NCI-H1436 (cell line): ENCODE measurements at regions not wholly inside any gene's neighbourhood (a gene's known extent, or its start where the extent isn't known, plus 50 kb on each side); places are given as distances from the start of the nearest gene placed in this dataset.
A peak's percentile ranks its signal among the peaks of the same experiment; 100 is the strongest.
"Not testable (repeated sequence)": the region's sequence is repeated elsewhere in the genome, so short reads cannot be mapped to it uniquely, and the experiment has no call there.

Experiments
- DNase-seq: peaks from one replicate; lab custom pipeline; 2025; lab: John Stamatoyannopoulos, UW

DNA sequence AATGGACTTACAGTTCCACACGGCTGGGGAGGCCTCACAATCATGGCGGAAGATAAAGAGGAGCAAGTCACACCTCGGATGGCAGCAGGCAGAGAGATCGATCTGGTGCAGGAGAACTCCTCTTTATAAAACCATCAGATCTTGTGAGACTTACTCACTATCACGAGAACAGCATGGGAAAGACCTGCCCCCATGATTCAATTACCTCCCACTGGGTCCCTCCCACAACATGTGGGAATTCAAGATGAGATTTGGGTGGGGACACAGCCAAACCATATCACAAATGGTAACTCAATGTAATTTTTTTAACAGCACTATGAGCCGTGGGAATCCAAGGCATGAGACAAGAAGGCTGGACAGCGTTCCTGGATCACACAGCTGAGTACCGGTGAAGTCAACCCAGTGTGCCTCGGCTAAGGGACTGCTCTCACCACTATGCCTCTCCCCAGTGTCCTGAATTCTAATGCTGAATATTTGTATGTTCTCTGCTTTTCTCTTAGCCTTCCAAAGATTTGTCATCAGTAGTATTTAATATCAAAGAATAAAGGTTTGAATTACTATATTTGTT lies 84.3 kb downstream of the IRS2 start:
- not testable (repeated sequence) for DNase-seq

DNA sequence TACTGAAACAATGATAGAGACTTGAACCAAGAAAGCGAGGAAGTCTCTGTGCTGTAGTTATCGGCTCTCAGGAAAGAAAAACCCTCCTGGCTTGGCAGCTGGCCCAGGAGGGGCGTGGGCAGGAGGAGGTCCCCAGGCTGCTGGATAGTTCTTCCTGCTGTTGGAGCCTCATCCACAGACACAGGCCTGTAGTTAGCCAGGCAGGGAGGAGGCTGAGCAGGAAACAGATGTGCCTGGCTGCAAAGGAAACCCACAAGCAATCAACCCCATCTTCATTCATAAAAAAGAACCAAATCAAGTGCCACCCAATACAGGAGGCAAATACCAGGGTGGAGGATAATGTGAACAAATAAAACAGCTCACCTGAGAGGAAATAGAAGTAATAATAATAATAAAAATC lies 86.2 kb downstream of the IRS2 start:
- peak; percentile 74 for DNase-seq

DNA sequence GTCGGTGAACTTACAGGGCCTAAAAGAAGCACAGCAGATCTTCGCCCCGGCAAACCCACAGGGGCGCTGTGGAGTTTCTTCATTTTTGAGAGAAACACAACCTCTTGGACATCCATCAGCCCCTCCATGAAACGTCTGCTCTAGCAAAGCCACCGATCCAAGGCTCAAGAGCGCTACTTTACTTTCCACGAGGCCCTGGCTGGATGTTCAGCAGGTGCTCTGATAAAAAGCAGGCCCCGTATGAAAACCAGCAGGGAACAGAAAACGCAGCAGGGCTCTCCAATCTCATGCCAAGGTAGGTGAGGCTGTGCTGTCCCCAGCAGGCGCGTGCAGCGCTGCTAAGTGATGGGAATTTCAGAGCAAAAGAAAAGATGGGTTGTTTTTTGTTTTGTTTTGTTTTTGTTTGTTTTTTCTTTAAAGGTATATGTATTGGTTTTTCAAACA lies 86.7 kb downstream of the IRS2 start:
- no peak for DNase-seq

DNA sequence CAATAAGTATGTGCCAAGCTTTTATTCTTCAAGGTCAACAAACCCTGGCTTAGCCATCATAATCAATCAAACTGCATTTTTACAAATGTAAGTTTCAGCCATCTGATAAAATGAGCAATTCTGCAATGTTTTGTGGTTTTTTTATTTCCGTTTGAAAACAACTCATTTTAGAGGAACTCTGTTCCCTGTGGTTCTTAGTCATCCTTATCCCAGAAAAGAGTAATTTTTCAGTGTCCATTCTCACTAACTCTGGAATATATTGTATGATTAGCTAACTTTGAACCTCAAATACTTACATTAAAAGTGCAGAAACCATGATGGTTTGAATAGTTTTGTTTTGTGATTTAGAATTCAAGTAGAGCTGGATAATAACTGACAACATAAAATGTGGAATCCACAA lies 87.6 kb downstream of the IRS2 start:
- DNase-seq = no peak

DNA sequence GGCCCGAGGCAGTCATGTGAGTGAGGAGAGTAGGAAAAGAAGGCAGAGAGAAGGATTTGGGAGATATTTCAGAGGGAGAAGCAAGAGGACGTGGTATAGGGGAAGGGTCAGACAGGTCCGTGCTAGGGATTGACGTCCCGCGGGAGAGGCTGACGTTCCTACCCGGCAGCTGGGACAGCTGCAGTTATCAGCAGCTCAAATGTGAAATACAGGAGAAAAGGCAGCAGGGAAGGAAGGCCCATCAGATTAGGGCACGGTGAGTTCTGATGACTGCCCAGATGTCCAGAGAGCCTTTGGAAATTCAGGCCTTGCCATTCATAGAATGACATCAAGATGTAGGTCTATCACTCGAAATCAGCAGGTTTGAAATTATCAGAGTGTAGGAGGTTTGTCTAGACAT lies 88.4 kb downstream of the IRS2 start:
- DNase-seq = no peak

DNA sequence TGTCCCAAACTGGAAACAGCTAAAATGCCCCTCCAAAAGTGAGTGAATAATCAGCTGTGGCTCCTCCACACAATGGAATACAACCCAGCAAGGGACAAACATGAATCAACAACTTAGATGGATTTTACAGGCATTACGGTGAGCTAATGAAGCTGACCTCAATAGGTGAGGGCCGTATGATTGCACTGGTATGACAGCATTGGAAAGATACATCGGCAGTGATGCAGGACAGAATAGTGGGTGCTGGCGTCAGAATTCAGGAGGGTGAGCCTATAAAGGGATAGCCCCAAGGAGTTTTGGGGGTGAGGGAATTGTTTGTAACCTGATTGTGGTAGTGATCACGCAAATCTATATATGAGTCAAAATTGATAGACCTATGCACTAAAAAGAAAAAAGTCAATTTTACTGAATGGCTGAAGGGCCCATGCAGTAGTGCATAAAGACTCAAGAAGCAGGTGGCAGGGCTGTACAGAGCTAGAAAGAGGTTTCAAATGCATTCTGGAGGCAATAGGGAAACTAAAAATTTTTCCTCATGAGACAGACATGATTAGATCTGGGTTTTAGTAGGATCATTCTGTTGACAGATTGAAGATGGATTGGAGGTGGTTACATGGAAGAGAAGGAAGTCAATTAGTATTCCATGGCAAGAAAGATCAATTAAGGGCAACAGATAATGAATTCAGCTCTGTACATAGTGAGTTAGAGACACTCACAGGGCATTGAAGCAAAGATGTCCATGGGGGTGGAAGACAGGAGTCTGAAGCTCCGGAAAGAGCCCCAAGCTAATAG lies 90.8 kb downstream of the IRS2 start:
- DNase-seq = no peak

DNA sequence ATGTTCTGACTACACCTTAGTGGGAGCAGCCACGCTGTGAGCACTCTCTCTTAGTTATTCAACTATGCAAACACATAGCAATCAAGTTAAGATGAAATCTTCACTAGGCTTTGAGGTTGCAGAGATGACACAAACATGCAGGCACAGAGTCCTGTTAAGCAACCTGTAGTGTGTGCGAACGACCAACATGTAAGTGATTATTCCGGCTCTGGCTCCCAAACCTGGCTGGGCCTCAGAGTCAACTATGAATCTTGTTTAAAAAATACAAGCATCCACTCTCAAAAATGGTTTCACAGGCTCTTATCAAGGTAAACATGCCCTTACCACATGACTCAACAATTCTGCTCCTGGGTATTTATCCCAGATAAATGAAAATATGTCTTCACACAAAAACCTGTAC lies 91.4 kb downstream of the IRS2 start:
- DNase-seq = no peak

DNA sequence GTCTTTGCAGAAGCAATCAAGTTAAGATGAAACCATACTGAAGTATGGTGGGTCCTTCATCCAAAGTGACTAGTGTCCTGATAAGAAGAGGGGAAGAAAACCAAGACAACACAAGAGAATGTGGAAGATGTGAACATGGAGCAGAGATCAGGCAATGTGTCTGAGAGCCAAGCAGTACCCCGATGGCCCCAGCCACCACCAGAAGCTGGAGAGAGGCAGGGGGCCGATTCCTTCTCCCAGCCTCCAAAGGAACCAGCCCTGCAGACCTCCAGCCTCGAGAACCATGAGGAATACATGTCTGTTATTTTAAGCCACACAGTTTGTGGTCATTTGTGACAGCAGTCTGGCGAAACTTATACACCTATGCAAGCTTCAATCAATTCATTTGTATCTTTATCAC lies 93.2 kb downstream of the IRS2 start:
- no peak for DNase-seq

DNA sequence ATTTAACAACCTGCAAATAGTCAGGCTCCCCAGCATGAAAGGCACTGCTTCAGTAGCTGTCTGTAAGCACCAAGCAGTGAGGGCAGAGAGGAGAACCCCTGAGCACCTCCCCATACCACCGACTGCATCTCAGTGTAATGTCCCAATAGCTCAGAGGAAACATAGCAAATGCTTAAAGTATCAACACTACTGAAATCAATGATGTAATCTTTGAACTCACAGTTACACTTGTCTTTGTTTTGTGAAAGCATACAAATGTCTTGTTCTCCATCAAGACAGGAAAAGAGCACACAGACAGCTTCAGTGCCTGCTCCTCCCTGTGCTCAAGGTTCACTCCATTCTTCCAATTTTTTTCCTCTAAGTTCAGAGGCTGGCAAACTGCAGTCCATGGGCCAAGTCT lies 94.7 kb downstream of the IRS2 start:
- no peak for DNase-seq

DNA sequence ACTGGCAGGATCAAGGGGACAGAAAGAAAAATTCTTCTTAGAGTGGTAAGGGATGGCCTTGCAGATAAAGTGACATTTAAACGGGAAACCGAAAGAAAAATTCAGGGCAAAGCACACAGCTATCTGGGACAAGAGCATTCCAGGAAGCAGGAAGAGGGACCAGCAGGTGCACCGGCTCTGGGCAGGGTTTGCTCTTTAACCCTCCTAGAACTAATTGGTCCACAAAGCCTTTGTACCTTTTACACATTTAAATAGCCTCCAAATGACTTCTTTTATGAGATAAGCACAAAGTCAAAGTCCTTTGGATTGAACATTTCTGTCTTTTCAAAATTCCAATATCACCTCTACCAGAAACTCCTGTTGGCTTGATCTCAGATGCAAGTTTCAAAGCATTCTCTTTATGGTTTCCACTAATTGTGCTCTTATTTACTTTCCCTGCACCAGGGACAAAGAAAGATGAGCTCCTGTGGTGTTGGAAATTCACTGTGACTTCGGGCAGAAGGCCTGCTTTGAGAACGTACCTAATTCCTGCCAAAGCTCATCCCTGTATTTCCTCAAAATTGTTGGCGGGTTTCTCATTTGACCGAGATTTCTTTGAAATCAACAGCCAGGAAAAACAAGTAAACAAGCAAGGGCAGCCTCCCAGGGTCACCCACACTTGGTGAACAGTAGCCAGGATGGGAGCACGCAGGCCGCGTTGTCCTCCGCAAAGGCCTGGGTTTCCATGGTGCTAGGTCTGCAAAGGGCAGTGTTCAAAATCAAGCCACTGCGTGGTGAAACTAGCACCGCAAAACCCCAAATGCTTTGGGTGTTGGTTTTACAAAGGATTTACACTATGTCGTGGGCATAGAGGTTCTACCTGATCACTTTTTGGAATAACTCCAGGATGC lies 98.6 kb downstream of the IRS2 start:
- no peak for DNase-seq

DNA sequence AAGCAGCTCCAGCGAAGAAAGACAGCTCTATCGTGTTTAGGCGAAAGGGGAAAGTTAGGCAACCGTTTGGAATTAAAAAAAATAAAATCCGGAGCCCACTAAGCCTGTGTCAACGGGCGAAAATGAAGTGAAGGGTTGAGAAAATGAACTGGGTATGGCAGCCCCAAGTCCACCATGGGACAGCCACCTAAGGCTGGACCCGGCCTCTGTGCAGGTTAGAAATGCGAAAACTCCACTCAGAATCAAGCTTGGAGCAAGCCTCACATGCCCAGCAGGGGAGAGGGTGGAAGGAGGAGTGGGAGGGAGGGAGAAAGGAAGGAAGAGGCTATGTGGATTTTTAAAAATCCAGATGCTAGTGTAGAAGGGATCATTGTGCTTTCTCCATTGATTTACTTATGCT lies 101.2 kb downstream of the IRS2 start:
- DNase-seq = no peak

DNA sequence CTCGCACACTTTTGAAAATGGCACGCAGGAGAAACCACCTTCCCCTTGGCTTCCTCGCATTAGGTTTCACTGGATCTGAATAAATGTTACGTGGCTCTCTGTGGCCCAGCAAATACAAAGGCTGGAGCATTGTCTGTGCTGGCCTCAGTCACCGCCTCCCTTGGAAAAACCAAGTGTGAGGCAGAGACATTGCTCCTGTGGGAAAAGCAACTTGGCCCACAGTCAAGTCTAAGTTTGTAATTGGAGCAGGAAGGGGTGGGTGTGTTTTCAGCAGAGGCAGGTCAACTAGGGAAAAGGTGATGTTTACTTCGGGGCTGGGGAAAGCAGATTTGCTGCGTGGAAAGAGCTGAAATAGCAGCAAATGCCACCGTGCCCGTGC lies 101.6 kb downstream of the IRS2 start:
- DNase-seq = no peak

DNA sequence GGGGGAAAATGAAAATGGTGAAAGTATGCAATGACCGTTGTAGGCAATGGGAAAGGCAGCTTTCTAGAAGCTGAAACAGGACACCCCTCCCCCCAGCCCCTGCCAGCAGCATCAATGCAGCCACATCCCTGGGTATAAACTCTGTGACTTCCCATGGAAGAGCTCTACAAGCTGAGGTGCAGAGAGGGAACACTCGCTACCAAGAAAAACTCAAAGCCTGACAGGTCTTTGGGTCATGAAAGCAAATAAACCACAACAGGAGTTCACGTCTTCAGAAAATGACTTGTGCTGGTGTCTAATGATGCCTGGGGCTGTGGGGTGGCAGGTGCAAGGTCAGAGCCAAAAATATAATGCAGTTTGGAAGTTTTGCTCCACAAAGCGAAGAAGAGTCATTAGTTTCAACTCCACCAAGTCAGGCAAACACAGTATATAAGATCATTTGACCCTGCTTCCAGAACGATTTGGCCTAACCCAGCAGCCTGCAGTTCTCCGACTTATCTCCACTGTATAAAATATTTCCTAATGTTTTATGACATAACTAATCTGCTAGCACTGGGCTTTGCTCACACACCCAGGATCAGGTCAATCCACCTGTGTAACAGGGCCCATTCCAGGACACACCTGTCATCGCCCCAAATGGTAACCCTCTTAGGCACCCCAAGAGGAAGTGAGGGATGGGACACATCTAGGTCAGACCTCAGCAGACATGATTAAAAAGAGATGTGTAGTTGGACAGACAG lies 102.1 kb downstream of the IRS2 start:
- no peak for DNase-seq

DNA sequence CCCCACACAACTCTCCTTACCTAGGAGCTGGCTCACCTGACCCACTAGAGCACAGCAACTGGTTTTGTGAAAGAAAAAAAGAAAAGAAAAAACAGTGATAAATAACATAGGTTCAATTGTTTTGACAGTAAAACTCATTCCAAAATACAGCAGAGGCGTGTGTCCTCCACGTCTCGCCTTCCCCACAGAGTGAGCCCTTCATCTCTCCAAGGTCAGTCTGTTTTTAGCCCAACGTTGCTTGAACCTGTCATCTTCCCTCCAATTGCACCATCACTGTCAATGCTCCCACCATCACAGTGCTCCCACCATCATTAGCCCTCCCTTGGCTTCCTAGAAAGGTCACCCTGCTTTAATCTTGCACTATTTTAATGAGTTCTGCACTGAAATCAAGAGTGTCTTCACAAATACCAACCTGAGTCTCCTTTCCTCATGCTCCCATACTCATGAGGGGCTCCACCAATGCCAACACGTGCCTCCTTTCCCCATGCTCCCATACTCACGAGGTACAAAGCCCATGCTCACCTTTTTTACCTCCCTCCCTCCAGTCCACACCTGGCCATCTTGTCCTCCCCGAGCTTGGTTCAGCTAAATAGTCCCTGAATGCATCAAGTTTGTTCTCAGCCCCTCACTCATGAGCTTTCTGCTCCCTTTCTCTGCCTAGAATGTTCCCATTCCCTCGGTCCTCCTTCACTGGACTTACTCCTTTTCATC lies 103.7 kb downstream of the IRS2 start:
- no peak for DNase-seq

DNA sequence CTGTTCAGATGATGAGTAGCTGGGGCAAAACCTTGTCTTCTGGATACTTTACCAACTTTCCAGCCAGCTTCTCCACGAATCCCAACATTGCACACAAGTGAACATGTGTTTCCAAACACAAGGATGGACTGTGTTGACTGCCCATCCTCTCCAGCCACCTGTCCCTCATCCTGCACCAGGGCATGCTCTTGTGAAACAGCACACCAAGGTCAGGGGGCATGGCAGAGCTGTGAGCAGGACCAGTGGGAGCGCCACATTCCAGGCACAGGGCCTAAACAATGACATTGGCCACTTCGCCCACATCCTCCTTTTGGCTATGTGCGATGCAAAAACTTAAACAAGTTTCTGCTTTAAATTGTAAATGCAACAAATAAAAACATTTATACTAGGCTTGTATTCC lies 105.5 kb downstream of the IRS2 start:
- DNase-seq = no peak

DNA sequence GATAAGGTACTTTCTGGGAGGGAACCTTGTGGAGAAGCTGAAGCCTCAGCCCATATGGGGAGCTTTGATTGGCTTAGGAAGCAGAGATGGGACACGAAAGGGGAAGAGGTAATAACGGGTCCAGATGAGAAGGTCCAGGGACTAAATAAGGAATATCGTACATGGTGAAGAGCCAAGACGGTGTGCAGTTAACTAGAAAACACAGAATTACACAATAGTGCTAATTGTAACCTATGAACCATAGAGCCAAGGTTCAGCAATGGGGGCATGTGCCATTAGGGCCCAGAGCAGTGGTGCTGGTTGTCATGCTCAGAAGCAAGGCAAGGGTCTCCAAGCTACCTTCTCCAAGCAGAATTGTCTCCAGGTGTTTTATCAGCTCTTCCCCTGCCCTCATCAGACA lies 106.1 kb downstream of the IRS2 start:
- DNase-seq = no peak

DNA sequence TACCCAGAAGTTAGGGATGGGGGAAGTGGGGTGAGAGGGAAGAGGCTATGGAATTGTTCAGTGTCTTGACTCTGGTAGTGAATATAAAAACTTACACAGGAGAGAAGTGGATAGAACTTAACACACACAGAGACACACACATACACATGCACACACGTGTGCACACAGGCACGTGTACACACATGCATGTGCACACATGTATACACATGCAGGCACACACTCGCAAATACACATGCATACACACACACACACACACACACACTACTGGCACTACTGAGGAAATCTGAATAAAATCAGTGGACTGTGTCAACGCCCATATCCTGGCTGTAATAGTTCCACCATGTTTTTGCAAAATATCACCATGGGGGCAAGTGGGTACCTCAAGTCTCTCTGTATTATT lies 107.9 kb downstream of the IRS2 start:
- no peak for DNase-seq

DNA sequence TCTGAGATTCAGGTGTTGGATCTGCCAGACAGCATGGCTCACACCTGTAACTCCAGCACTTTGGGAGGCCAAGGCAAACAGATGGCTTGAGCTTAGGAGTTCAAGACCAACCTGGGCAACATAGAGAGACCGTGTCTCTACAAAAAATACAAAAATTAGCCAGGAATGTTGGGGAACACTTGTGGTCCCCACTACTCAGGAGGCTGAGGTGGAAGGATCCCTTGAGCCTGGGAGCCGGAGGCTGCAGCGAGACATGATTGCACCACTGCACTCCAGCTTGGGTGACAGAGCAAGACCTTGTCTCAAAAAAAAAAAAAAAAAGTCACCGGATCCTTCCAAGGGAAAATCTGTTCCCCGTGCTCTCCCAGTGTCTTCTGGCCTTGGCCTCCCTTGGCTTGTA lies 109.2 kb downstream of the IRS2 start:
- DNase-seq = no peak

DNA sequence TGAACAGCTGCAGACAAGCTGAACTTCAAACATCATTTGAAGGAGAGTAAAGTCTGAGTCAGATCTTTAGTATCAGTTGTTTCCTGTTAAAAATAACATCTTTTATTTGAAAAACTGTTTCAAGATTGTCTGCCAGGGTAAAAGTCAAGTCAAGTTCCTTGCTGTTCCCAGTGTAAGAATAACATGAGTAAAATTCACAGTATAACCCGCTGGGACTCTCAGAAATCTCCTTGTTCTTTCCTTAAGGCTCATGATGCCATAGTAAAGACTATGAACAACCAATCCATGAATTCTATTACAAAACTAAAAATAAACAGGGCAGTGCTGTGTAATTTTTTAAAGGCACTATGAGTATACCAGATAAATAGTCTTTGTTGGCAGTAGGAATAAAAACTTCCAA lies 112.9 kb downstream of the IRS2 start:
- DNase-seq = no peak

DNA sequence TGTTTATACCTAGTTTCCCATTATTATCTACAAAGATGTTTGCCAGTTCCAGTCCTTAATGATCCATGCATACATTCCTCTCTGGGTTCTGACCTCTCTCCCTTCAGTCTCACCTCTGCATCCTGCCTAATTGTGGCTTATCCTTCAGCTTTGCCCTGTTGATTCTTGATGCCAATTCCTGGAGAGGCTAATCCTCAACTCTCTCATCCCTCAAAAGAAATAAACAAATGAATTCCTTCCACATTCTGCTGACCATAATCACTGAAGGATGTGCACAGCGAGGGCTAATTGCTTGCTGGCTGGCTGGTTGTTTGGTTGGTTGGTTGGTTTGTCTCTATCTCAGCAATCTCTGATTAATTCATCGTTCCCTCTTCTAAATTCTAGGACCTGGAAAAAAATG lies 113.8 kb downstream of the IRS2 start:
- DNase-seq = no peak

DNA sequence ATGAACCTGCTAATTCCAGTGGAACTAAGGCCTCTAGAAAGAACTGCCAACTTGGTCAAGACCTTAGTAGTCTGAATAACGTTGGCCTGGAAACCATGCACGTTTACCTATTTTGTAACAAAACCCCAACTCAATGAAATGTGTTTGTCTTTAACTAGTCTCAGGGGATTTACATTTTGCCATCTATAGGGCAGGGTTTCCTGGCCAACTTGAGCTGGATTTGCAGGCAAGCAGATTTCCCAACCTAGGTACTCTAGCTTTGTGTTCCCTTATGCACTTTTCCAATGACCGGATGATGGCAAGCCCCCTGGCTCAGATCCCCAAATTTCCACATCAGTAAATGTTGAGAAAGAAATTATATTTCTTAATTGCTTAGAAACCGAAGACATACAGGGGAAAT lies 114.5 kb downstream of the IRS2 start:
- DNase-seq = no peak

DNA sequence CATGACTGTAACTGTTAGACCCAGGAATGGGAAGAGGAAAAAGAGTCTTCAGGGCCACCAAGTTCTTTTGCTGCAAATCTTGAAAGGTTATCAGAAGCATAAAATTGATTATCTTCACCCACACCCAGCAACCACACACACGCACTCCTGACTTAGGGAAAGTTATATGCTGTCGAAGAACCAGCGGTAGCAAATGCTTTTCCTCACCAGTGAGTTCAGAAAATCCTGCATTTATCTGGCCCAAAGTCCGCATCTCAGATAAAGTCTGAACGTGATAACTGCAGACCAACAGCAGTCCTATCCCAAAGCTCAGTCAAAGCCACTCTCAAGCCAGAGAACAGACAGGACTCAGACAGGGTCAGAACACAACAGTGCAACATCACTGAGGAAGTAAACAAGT lies 115.6 kb downstream of the IRS2 start:
- no peak for DNase-seq
